ENCODE measurements at regions not wholly inside any gene's neighbourhood (a gene's known extent, or its start where the extent isn't known, plus 50 kb on each side); places are given as distances from the start of the nearest gene placed in this dataset.
"Not testable (repeated sequence)": the region's sequence is repeated elsewhere in the genome, so short reads cannot be mapped to it uniquely, and the experiment has no call there.

DNA sequence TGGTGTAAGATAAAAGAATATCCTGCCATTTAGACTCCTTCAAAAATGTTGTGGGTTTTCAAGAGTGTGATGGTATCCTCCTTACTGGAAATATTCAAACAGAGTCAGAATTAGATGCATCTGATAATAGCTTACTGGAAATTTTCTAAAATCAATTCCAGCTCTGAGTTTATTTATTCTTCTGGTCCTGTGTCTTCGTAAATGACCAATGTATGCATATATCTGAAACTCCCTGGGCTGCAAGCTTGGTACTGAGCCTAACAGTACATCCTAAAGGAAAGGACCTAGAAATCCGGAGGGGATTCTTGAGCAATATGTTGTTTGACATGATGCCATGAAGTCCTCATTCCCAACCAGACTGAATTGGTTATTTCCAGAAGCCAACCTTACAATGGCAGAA, 130.4 kb downstream of the KCNE4 start:
- no peaks in the 10 kb centered on the region for H3K36me3 Mint-ChIP-seq (ENCODE audit: low read depth, unreplicated experiment)
- DNase-seq (ENCODE audit: low read depth) (peak; percentile 6), FAIRE-seq (no peak)
- no peaks in the 10 kb centered on the region for H3K4me1 Mint-ChIP-seq (ENCODE audit: low read depth, unreplicated experiment)
- no peaks in the 10 kb centered on the region for H3K4me1 ChIP-seq (ENCODE audit: insufficient read depth, low read length)
- TF ChIP-seq, protein P1, sequence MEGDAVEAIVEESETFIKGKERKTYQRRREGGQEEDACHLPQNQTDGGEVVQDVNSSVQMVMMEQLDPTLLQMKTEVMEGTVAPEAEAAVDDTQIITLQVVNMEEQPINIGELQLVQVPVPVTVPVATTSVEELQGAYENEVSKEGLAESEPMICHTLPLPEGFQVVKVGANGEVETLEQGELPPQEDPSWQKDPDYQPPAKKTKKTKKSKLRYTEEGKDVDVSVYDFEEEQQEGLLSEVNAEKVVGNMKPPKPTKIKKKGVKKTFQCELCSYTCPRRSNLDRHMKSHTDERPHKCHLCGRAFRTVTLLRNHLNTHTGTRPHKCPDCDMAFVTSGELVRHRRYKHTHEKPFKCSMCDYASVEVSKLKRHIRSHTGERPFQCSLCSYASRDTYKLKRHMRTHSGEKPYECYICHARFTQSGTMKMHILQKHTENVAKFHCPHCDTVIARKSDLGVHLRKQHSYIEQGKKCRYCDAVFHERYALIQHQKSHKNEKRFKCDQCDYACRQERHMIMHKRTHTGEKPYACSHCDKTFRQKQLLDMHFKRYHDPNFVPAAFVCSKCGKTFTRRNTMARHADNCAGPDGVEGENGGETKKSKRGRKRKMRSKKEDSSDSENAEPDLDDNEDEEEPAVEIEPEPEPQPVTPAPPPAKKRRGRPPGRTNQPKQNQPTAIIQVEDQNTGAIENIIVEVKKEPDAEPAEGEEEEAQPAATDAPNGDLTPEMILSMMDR (IDR thresholded peaks at IDR 0.05; ENCODE audit: insufficient read depth, low read depth, low read length) = no peak
- no peak for TF ChIP-seq EZH2 (IDR thresholded peaks at IDR 0.05; ENCODE audit: insufficient read depth, low read length)
- no peak overlapping the region for H3K4me3 Mint-ChIP-seq (ENCODE audit: unreplicated experiment)
- no peak overlapping the region for H2AFZ ChIP-seq (ENCODE audit: low read depth, low read length)
- no peaks in the 10 kb centered on the region for H3K9me3 Mint-ChIP-seq (ENCODE audit: unreplicated experiment)
- H3K27me3 Mint-ChIP-seq (ENCODE audit: low read depth, unreplicated experiment) = no peaks in the 10 kb centered on the region
- H4K20me1 ChIP-seq (ENCODE audit: insufficient read depth, low read length) = no peaks in the 10 kb centered on the region
- no peak overlapping the region for H3K27ac ChIP-seq (ENCODE audit: low read depth, low read length)
- no peaks in the 10 kb centered on the region for H3K27me3 ChIP-seq (ENCODE audit: insufficient read depth, low read length)
- H3K9me3 ChIP-seq (ENCODE audit: insufficient read depth, low read depth, low read length) = no peaks in the 10 kb centered on the region
- no peaks in the 10 kb centered on the region for H3K79me2 ChIP-seq (ENCODE audit: insufficient read depth, low read length)
- H3K4me3 ChIP-seq (ENCODE audit: insufficient read depth, low read depth, low read length) = no peak overlapping the region
- H3K9ac ChIP-seq (ENCODE audit: low read length) = no peak overlapping the region
- no peaks in the 10 kb centered on the region for H3K36me3 ChIP-seq (ENCODE audit: insufficient read depth, low read length)
- H3K4me2 ChIP-seq (ENCODE audit: low read length) = no peak overlapping the region
- H3K27ac Mint-ChIP-seq (ENCODE audit: unreplicated experiment) = no peak overlapping the region

DNA sequence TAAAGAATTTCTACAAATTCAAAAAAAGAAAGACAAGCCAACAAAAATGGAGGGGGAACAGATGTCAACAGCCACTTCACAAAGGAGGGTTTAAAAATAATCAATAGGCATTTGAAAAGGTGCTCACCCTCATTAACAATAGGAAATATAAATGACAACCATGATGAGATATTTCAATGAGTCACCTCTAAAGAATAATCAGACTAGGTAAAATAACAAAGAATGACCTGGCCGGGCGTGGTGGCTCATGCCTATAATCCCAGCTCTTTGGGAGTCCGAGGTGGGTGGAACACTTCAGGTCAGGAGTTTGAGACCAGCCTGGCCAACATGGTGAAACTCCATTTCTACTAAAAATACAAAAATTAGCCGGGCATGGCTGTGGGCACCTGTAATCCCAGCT, 133.6 kb downstream of the KCNE4 start:
- no peak overlapping the region for H3K9ac ChIP-seq (ENCODE audit: low read length)
- Mint-ChIP-seq H3K4me3 (ENCODE audit: unreplicated experiment) (no peak overlapping the region), H3K4me1 (ENCODE audit: low read depth, unreplicated experiment) (peaks cover 2% of the 10 kb centered on the region), H3K36me3 (ENCODE audit: low read depth, unreplicated experiment) (peaks cover 3% of the 10 kb centered on the region), H3K27me3 (ENCODE audit: low read depth, unreplicated experiment) (no peaks in the 10 kb centered on the region), H3K27ac (ENCODE audit: unreplicated experiment) (no peak overlapping the region), H3K9me3 (ENCODE audit: unreplicated experiment) (peaks cover 3% of the 10 kb centered on the region)
- no peak overlapping the region for H3K4me3 ChIP-seq (ENCODE audit: insufficient read depth, low read depth, low read length)
- H3K79me2 ChIP-seq (ENCODE audit: insufficient read depth, low read length) = no peaks in the 10 kb centered on the region
- no peak overlapping the region for H2AFZ ChIP-seq (ENCODE audit: low read depth, low read length)
- no peak for DNase-seq (ENCODE audit: low read depth)
- H3K4me2 ChIP-seq (ENCODE audit: low read length) = no peak overlapping the region
- H3K9me3 ChIP-seq (ENCODE audit: insufficient read depth, low read depth, low read length) = no peaks in the 10 kb centered on the region
- no peaks in the 10 kb centered on the region for H3K36me3 ChIP-seq (ENCODE audit: insufficient read depth, low read length)
- H4K20me1 ChIP-seq (ENCODE audit: insufficient read depth, low read length) = no peaks in the 10 kb centered on the region
- H3K4me1 ChIP-seq (ENCODE audit: insufficient read depth, low read length) = no peaks in the 10 kb centered on the region
- no peak for FAIRE-seq
- no peaks in the 10 kb centered on the region for H3K27me3 ChIP-seq (ENCODE audit: insufficient read depth, low read length)
- TF ChIP-seq EZH2 (IDR thresholded peaks at IDR 0.05; ENCODE audit: insufficient read depth, low read length) = no peak
- TF ChIP-seq, protein P1 (IDR thresholded peaks at IDR 0.05; ENCODE audit: insufficient read depth, low read depth, low read length) = no peak
- H3K27ac ChIP-seq (ENCODE audit: low read depth, low read length) = no peak overlapping the region

DNA sequence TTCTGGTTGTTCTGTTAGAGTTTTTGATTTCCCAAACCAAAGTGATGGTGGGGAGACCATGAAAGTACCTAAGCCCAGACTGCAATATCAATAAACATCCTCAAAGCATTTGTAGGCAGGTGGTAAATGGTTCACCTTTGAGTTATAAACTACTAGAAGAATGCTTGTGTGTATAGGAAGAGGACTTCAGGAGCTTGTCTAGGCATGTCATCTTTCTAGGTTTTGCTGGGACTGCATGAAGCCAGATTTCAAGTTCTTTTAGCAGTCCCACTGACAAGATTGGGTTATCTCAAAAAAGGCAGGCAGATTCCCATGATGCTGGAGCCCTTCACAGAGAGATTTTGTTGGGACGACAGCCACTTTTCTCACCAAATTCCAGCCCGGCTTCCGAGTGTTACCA, 135.3 kb downstream of the KCNE4 start:
- Histone ChIP-seq H3K9me3 (ENCODE audit: insufficient read depth, low read depth, low read length) (no peaks in the 10 kb centered on the region), H3K27ac (ENCODE audit: low read depth, low read length) (no peak overlapping the region), H3K4me3 (ENCODE audit: insufficient read depth, low read depth, low read length) (no peak overlapping the region), H3K79me2 (ENCODE audit: insufficient read depth, low read length) (no peaks in the 10 kb centered on the region), H3K4me1 (ENCODE audit: insufficient read depth, low read length) (no peaks in the 10 kb centered on the region), H3K9ac (ENCODE audit: low read length) (no peak overlapping the region), H2AFZ (ENCODE audit: low read depth, low read length) (no peak overlapping the region), H4K20me1 (ENCODE audit: insufficient read depth, low read length) (no peaks in the 10 kb centered on the region), H3K36me3 (ENCODE audit: insufficient read depth, low read length) (no peaks in the 10 kb centered on the region), H3K27me3 (ENCODE audit: insufficient read depth, low read length) (no peaks in the 10 kb centered on the region), H3K4me2 (ENCODE audit: low read length) (no peak overlapping the region)
- Mint-ChIP-seq H3K36me3 (ENCODE audit: low read depth, unreplicated experiment) (peaks cover 3% of the 10 kb centered on the region), H3K4me1 (ENCODE audit: low read depth, unreplicated experiment) (peaks cover 9% of the 10 kb centered on the region), H3K9me3 (ENCODE audit: unreplicated experiment) (peaks cover 10% of the 10 kb centered on the region), H3K27ac (ENCODE audit: unreplicated experiment) (no peak overlapping the region), H3K27me3 (ENCODE audit: low read depth, unreplicated experiment) (no peaks in the 10 kb centered on the region), H3K4me3 (ENCODE audit: unreplicated experiment) (no peak overlapping the region)
- TF ChIP-seq, protein P1 (IDR thresholded peaks at IDR 0.05; ENCODE audit: insufficient read depth, low read depth, low read length) = no peak
- no peak for TF ChIP-seq EZH2 (IDR thresholded peaks at IDR 0.05; ENCODE audit: insufficient read depth, low read length)
- DNase-seq (ENCODE audit: low read depth) (no peak), FAIRE-seq (no peak)

DNA sequence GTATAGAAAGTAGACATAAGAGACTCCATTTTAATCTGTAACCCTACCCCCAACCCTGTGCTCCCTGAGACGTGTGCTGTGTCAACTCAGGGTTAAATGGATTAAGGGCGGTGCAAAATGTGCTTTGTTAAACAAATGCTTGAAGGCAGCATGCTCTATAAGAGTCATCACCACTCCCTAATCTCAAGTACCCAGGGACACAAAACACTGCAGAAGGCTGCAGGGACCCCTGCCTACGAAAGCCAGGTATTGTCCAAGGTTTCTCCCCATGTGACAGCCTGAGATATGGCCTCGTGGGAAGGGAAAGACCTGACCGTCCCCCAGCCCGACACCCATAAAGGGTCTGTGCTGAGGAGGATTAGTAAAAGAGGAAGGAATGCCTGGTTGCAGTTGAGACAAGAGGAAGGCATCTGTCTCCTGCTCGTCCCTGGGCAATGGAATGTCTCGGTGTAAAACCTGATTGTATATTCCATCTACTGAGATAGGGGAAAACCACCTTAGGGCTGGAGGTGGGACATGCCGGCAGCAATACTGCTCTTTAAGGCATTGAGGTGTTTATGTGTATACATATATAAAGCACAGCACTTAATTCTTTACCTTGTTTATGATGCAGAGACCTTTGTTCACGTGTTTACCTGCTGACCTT, 138.7 kb downstream of the KCNE4 start:
- H3K4me3 Mint-ChIP-seq (ENCODE audit: unreplicated experiment); H3K4me3 ChIP-seq (ENCODE audit: insufficient read depth, low read depth, low read length); H3K4me2 ChIP-seq (ENCODE audit: low read length); H4K20me1 ChIP-seq (ENCODE audit: insufficient read depth, low read length); H3K27me3 ChIP-seq (ENCODE audit: insufficient read depth, low read length); H3K9ac ChIP-seq (ENCODE audit: low read length); H3K4me1 ChIP-seq (ENCODE audit: insufficient read depth, low read length); H3K27ac Mint-ChIP-seq (ENCODE audit: unreplicated experiment); H3K27ac ChIP-seq (ENCODE audit: low read depth, low read length); H3K36me3 ChIP-seq (ENCODE audit: insufficient read depth, low read length); FAIRE-seq; H3K9me3 ChIP-seq (ENCODE audit: insufficient read depth, low read depth, low read length); H3K36me3 Mint-ChIP-seq (ENCODE audit: low read depth, unreplicated experiment); H3K27me3 Mint-ChIP-seq (ENCODE audit: low read depth, unreplicated experiment); DNase-seq (ENCODE audit: low read depth); H2AFZ ChIP-seq (ENCODE audit: low read depth, low read length); H3K79me2 ChIP-seq (ENCODE audit: insufficient read depth, low read length): not testable (repeated sequence)
- Mint-ChIP-seq H3K9me3 (ENCODE audit: unreplicated experiment) (peaks cover 17% of the 10 kb centered on the region), H3K4me1 (ENCODE audit: low read depth, unreplicated experiment) (peaks cover 12% of the 10 kb centered on the region)
